Transverse colon (tissue), 4 donors: ENCODE measurements at regions not wholly inside any gene's neighbourhood (a gene's known extent, or its start where the extent isn't known, plus 50 kb on each side); places are given as distances from the start of the nearest gene placed in this dataset.

Experiments
- DNase-seq: peaks from one replicate; pipeline ENCODE4 v3.0.0-alpha.2; 2019
- H3K27ac ChIP-seq, 4 donors: fragments of 200-600 bp; sonication (generic); 2 replicates each; pipeline ENCODE4 v1.5.1; 2016 to 2018; ENCODE audit warnings: inconsistent platforms in 4 of 4
- H3K27me3 ChIP-seq: fragments of 200-600 bp; sonication (generic); 2 replicates; pipeline ENCODE4 v1.5.1; 2017; ENCODE audit warnings: inconsistent platforms
- H3K36me3 ChIP-seq, 4 donors: fragments of 200-600 bp; sonication (generic); 2 replicates each; pipeline ENCODE4 v1.5.1; 2017 to 2019; ENCODE audit warnings: inconsistent platforms in 4 of 4
- H3K4me1 ChIP-seq, 4 donors: fragments of 200-600 bp; sonication (generic); 2 replicates each; pipeline ENCODE4 v1.5.1; 2017 to 2020; ENCODE audit warnings: inconsistent platforms in 4 of 4
- H3K4me3 ChIP-seq, 4 donors: fragments of 200-600 bp; sonication (generic); 1 replicate in 1 of 4; 2 replicates in 3 of 4; pipeline versions ENCODE4 v1.5.1 to v1.6.1; 2017 to 2019; ENCODE audit warnings: inconsistent platforms in 4 of 4
- H3K9me3 ChIP-seq, 2 donors: fragments of 200-600 bp; sonication (generic); 2 replicates each; pipeline ENCODE4 v1.5.1; 2017 to 2019; ENCODE audit warnings: inconsistent platforms in 2 of 2
- CTCF ChIP-seq, 5 experiments: fragments of 200-600 bp in 3 of 5; fragments of 450-650 bp in 2 of 5; sonication (generic) in 3 of 5; IDR thresholded peaks; 1 replicate in 2 of 5; 2 replicates in 3 of 5; pipeline ENCODE4 v1.5.1; 2016 to 2017; ENCODE audit warnings: antibody characterized with exemption in 5 of 5, inconsistent platforms in 3 of 5, mild to moderate bottlenecking in 2 of 5, moderate library complexity in 1 of 5
- EP300 ChIP-seq: sonication (generic); formaldehyde crosslinking; IDR thresholded peaks from one replicate; pipeline ENCODE4 v1.6.1; 2017; ENCODE audit warnings: antibody characterized with exemption, low read depth
- POLR2A ChIP-seq: fragments of 450-650 bp; IDR thresholded peaks from one replicate; pipeline ENCODE4 v1.6.1; 2016; ENCODE audit warnings: antibody characterized with exemption, mild to moderate bottlenecking, moderate library complexity
- POLR2AphosphoS5 ChIP-seq, 3 donors: sonication (generic); formaldehyde crosslinking; IDR thresholded peaks; one replicate each; pipeline ENCODE4 v1.6.1; 2016; ENCODE audit warnings: antibody characterized with exemption in 3 of 3
- WGBS, 2 donors: methylation state at CpG; one replicate each; pipeline ENCODE4 v1.1.5; 2018; ENCODE audit warnings: low coverage in 1 of 2; 5-methylcytosine and 5-hydroxymethylcytosine counted together
- in situ Hi-C, 4 donors: fragments of 200-750 bp; cut with MboI; loops; one replicate each; pipeline versions ENCODE4 v1.15.0 to v1.15.1; 2017; ENCODE audit warnings: low sequenced_read_pairs in 3 of 4, low pct_ligation_motif_present in 1 of 4, low pct_unique_long_range_greater_than_20kb in 1 of 4
- intact Hi-C: fragments of 100-400 bp; cut with DNase I; formaldehyde crosslinking; loops from one replicate; pipeline ENCODE4 v1.15.1; 2023; ENCODE audit warnings: low total_unique reads

- DNase-seq = no peak
- H3K4me3 ChIP-seq = no peak overlapping the region
- intact Hi-C loops (no loop called here), in situ Hi-C loops (no loop called here)
- no peaks in the 10 kb centered on the region for H3K9me3 ChIP-seq
- H3K4me1 ChIP-seq = no peaks in the 10 kb centered on the region
- no peak overlapping the region for H3K27ac ChIP-seq
- WGBS, 2 donors = 77 to 78% methylated on average over 6 to 10 of the region's 10 CpGs
- H3K36me3 ChIP-seq = no peaks in the 10 kb centered on the region
- TF ChIP-seq EP300 (no peak), POLR2A (no peak), POLR2AphosphoS5 (IDR thresholded peaks at IDR 0.05) (no peak), CTCF (IDR thresholded peaks at IDR 0.05) (no peak)
- no peaks in the 10 kb centered on the region for H3K27me3 ChIP-seq
These were observed 174.8 kb upstream of the DYNLRB2 start for GRCh38 chr16:80366023-80366422.

GRCh38 chr16:80362816-80363215 is 178.0 kb upstream of the DYNLRB2 start:
- WGBS, 2 donors = 86% methylated on average over 3 of the region's 3 CpGs; no CpG with 5 or more reads in 1 of the 2 donors
- no peak for DNase-seq
- Histone ChIP-seq H3K36me3 (no peaks in the 10 kb centered on the region), H3K9me3 (no peaks in the 10 kb centered on the region), H3K27ac (no peak overlapping the region), H3K4me3 (no peak overlapping the region), H3K4me1 (no peaks in the 10 kb centered on the region), H3K27me3 (no peaks in the 10 kb centered on the region)
- in situ Hi-C loops = no loop called here
- TF ChIP-seq POLR2AphosphoS5 (IDR thresholded peaks at IDR 0.05) (no peak), EP300 (no peak), CTCF (IDR thresholded peaks at IDR 0.05) (no peak), POLR2A (no peak)
- intact Hi-C loops = no loop called here

- Histone ChIP-seq H3K27ac (no peak overlapping the region), H3K27me3 (no peaks in the 10 kb centered on the region), H3K9me3 (no peaks in the 10 kb centered on the region), H3K4me3 (no peak overlapping the region), H3K36me3 (no peaks in the 10 kb centered on the region), H3K4me1 (no peaks in the 10 kb centered on the region)
- WGBS, 2 donors = 90 to 100% methylated on average over 2 to 9 of the region's 9 CpGs
- DNase-seq = no peak
- in situ Hi-C loops (no loop called here), intact Hi-C loops (no loop called here)
- TF ChIP-seq POLR2A (no peak), EP300 (no peak), CTCF (IDR thresholded peaks at IDR 0.05) (no peak), POLR2AphosphoS5 (IDR thresholded peaks at IDR 0.05) (no peak)
These were observed 184.4 kb upstream of the DYNLRB2 start for GRCh38 chr16:80356365-80356764.

GRCh38 chr16:80355335-80355734 is 185.5 kb upstream of the DYNLRB2 start:
- intact Hi-C loops = no loop called here
- in situ Hi-C loops = no loop called here

More at GRCh38 chr16:80355335-80355734, 185.5 kb upstream of the DYNLRB2 start:
- H3K4me3 ChIP-seq = no peak overlapping the region
- WGBS, 2 donors = 73 to 82% methylated on average over 1 of the region's 1 CpG
- H3K27ac ChIP-seq = no peak overlapping the region
- no peak for TF ChIP-seq POLR2A
- no peak for TF ChIP-seq EP300
- TF ChIP-seq CTCF (IDR thresholded peaks at IDR 0.05) = no peak
- TF ChIP-seq POLR2AphosphoS5 (IDR thresholded peaks at IDR 0.05) = no peak
- H3K36me3 ChIP-seq = no peaks in the 10 kb centered on the region
- H3K9me3 ChIP-seq = no peaks in the 10 kb centered on the region
- H3K4me1 ChIP-seq = no peaks in the 10 kb centered on the region
- DNase-seq = no peak
- H3K27me3 ChIP-seq = no peaks in the 10 kb centered on the region
